GM12864 (cell line): ENCODE measurements at regions not wholly inside any gene's neighbourhood (a gene's known extent, or its start where the extent isn't known, plus 50 kb on each side); places are given as distances from the start of the nearest gene placed in this dataset.

Experiments used
- DNase-seq: peaks from one replicate; pipeline ENCODE4 v3.0.0-alpha.2; 2011; ENCODE audit warnings: low read depth
- H3K4me3 ChIP-seq: 2 replicates; pipeline ENCODE4 v1.5.1; 2011; ENCODE audit warnings: mild to moderate bottlenecking, low read depth, low read length, control low read depth
- CTCF ChIP-seq: IDR thresholded peaks from 2 replicates; pipeline ENCODE4 v1.5.1; 2011; ENCODE audit warnings: low read depth, mild to moderate bottlenecking, moderate library complexity, low read length, control low read depth, inconsistent platforms; ENCODE audit errors: missing control alignments

- H3K4me3 ChIP-seq = no peak overlapping the region
- TF ChIP-seq CTCF = no peak
- no peak for DNase-seq
Observed at GRCh38 chr2:235148201-235149170, 196.7 kb downstream of the SH3BP4 start.

GRCh38 chr2:235149240-235149659 lies 197.4 kb downstream of the SH3BP4 start:
- DNase-seq = no peak
- no peak for TF ChIP-seq CTCF
- no peak overlapping the region for H3K4me3 ChIP-seq

GRCh38 chr2:235149736-235150135 lies 197.9 kb downstream of the SH3BP4 start:
- DNase-seq = no peak
- no peak for TF ChIP-seq CTCF
- H3K4me3 ChIP-seq = no peak overlapping the region

GRCh38 chr2:235151152-235151551 lies 199.3 kb downstream of the SH3BP4 start:
- DNase-seq = no peak
- TF ChIP-seq CTCF = no peak
- no peak overlapping the region for H3K4me3 ChIP-seq

- TF ChIP-seq CTCF = no peak
- DNase-seq = no peak
Observed at GRCh38 chr2:235155163-235155562, 203.3 kb downstream of the SH3BP4 start.

GRCh38 chr2:235156055-235156454 lies 204.2 kb downstream of the SH3BP4 start:
- TF ChIP-seq CTCF = no peak
- no peak for DNase-seq
- H3K4me3 ChIP-seq = no peak overlapping the region

More at GRCh38 chr2:235155163-235155562, 203.3 kb downstream of the SH3BP4 start:
- H3K4me3 ChIP-seq = no peak overlapping the region
